Gastrocnemius medialis (tissue), 4 donors: ENCODE measurements at regions not wholly inside any gene's neighbourhood (a gene's known extent, or its start where the extent isn't known, plus 50 kb on each side); places are given as distances from the start of the nearest gene placed in this dataset.

ENCODE experiments used
- CTCF ChIP-seq, 5 experiments: fragments of 450-650 bp in 3 of 5; fragments of 200-600 bp in 2 of 5; sonication (generic) in 2 of 5; IDR thresholded peaks in 4 of 5; conservative IDR thresholded peaks in 1 of 5; 1 replicate in 4 of 5; 2 replicates in 1 of 5; pipeline ENCODE4 v1.5.1; 2016 to 2019; ENCODE audit warnings: antibody characterized with exemption in 5 of 5, mild to moderate bottlenecking in 3 of 5, moderate library complexity in 3 of 5
- POLR2A ChIP-seq, 2 donors: fragments of 450-650 bp; IDR thresholded peaks; one replicate each; pipeline ENCODE4 v1.6.1; 2017; ENCODE audit warnings: antibody characterized with exemption in 2 of 2, mild to moderate bottlenecking in 2 of 2, moderate library complexity in 2 of 2

GRCh38 chr11:57124917-57125316 lies 56.8 kb upstream of the LRRC55 start:
- TF ChIP-seq CTCF (IDR thresholded peaks at IDR 0.05 in 4 of 5, conservative IDR thresholded peaks at IDR 0.05 in 1 of 5) = no peak
- TF ChIP-seq POLR2A (IDR thresholded peaks at IDR 0.05) = no peak
